Pulmonary artery endothelial cell (primary cell): ENCODE measurements at regions not wholly inside any gene's neighbourhood (a gene's known extent, or its start where the extent isn't known, plus 50 kb on each side); places are given as distances from the start of the nearest gene placed in this dataset.
"Not testable (repeated sequence)": the region's sequence is repeated elsewhere in the genome, so short reads cannot be mapped to it uniquely, and the experiment has no call there.

Experiments used
- DNase-seq: peaks from one replicate; pipeline ENCODE4 v3.0.0-alpha.2; 2011; ENCODE audit warnings: low read depth, low spot score

- no peak for DNase-seq
Measured at GRCh38 chr12:28771968-28772367, 377.1 kb upstream of the FAR2 start.

GRCh38 chr12:28775556-28775955 is 373.5 kb upstream of the FAR2 start:
- no peak for DNase-seq

GRCh38 chr12:28776220-28776619 is 372.9 kb upstream of the FAR2 start:
- DNase-seq, result no peak

GRCh38 chr12:28776913-28777422 is 372.1 kb upstream of the FAR2 start:
- DNase-seq, result no peak

GRCh38 chr12:28777603-28778365 is 371.3 kb upstream of the FAR2 start:
- no peak for DNase-seq

GRCh38 chr12:28780096-28780495 is 369.0 kb upstream of the FAR2 start:
- DNase-seq, result peak; percentile 22

- no peak for DNase-seq
Measured at GRCh38 chr12:28780960-28781359, 368.1 kb upstream of the FAR2 start.

GRCh38 chr12:28781671-28782652 is 367.1 kb upstream of the FAR2 start:
- peak; percentile 81 for DNase-seq

GRCh38 chr12:28782812-28783211 is 366.3 kb upstream of the FAR2 start:
- no peak for DNase-seq

GRCh38 chr12:28787151-28787550 is 361.9 kb upstream of the FAR2 start:
- DNase-seq, result no peak

GRCh38 chr12:28788256-28788655 is 360.8 kb upstream of the FAR2 start:
- DNase-seq, result not testable (repeated sequence)

GRCh38 chr12:28793581-28794151 is 355.4 kb upstream of the FAR2 start:
- DNase-seq, result no peak

GRCh38 chr12:28794211-28794610 is 354.9 kb upstream of the FAR2 start:
- no peak for DNase-seq

- no peak for DNase-seq
Measured at GRCh38 chr12:28794786-28795185, 354.3 kb upstream of the FAR2 start.

GRCh38 chr12:28795311-28795710 is 353.8 kb upstream of the FAR2 start:
- no peak for DNase-seq

GRCh38 chr12:28799348-28799747 is 349.7 kb upstream of the FAR2 start:
- DNase-seq, result no peak

- no peak for DNase-seq
Measured at GRCh38 chr12:28800129-28800528, 348.9 kb upstream of the FAR2 start.

- DNase-seq, result no peak
Measured at GRCh38 chr12:28802706-28803438, 346.2 kb upstream of the FAR2 start.

- no peak for DNase-seq
Measured at GRCh38 chr12:28807535-28807934, 341.5 kb upstream of the FAR2 start.

GRCh38 chr12:28811457-28811856 is 337.6 kb upstream of the FAR2 start:
- no peak for DNase-seq

- no peak for DNase-seq
Measured at GRCh38 chr12:28814246-28814645, 334.8 kb upstream of the FAR2 start.
